ENCODE measurements at regions not wholly inside any gene's neighbourhood (a gene's known extent, or its start where the extent isn't known, plus 50 kb on each side); places are given as distances from the start of the nearest gene placed in this dataset.
"Not testable (repeated sequence)": the region's sequence is repeated elsewhere in the genome, so short reads cannot be mapped to it uniquely, and the experiment has no call there.

GRCh38 chr17:71022758-71023157 lies 853.4 kb downstream of the KCNJ2 start:
- Histone ChIP-seq H3K27me3 (no peaks in the 10 kb centered on the region), H3K27ac (no peak overlapping the region), H3K36me3 (no peaks in the 10 kb centered on the region), H3K9me3 (no peaks in the 10 kb centered on the region), H3K4me1 (no peaks in the 10 kb centered on the region), H3K4me3 (no peak overlapping the region)
- no peak for DNase-seq
- TF ChIP-seq POLR2A (IDR thresholded peaks at IDR 0.05) (no peak), CTCF (IDR thresholded peaks at IDR 0.05) (no peak)

GRCh38 chr17:71023249-71024030 lies 854.1 kb downstream of the KCNJ2 start:
- H3K4me1 ChIP-seq: no peaks in the 10 kb centered on the region
- DNase-seq: no peak
- no peaks in the 10 kb centered on the region for H3K36me3 ChIP-seq
- TF ChIP-seq POLR2A (IDR thresholded peaks at IDR 0.05) (no peak), CTCF (IDR thresholded peaks at IDR 0.05) (no peak)
- H3K4me3 ChIP-seq: no peak overlapping the region
- H3K9me3 ChIP-seq: no peaks in the 10 kb centered on the region
- no peaks in the 10 kb centered on the region for H3K27me3 ChIP-seq
- no peak overlapping the region for H3K27ac ChIP-seq

- Histone ChIP-seq H3K9me3 (no peaks in the 10 kb centered on the region), H3K27me3 (no peaks in the 10 kb centered on the region), H3K27ac (no peak overlapping the region), H3K4me3 (no peak overlapping the region), H3K4me1 (no peaks in the 10 kb centered on the region), H3K36me3 (no peaks in the 10 kb centered on the region)
- TF ChIP-seq CTCF (IDR thresholded peaks at IDR 0.05) (no peak), POLR2A (IDR thresholded peaks at IDR 0.05) (no peak)
- no peak for DNase-seq
Measured at GRCh38 chr17:71024172-71024571, 854.8 kb downstream of the KCNJ2 start.

- no peak for DNase-seq
- TF ChIP-seq CTCF (IDR thresholded peaks at IDR 0.05) (no peak), POLR2A (IDR thresholded peaks at IDR 0.05) (no peak)
- H3K27me3 ChIP-seq: no peaks in the 10 kb centered on the region
- no peaks in the 10 kb centered on the region for H3K4me1 ChIP-seq
- H3K4me3 ChIP-seq: no peak overlapping the region
- H3K9me3 ChIP-seq: no peaks in the 10 kb centered on the region
- H3K27ac ChIP-seq: no peak overlapping the region
- no peaks in the 10 kb centered on the region for H3K36me3 ChIP-seq
Measured at GRCh38 chr17:71024969-71025368, 855.6 kb downstream of the KCNJ2 start.

GRCh38 chr17:71029246-71029645 lies 859.9 kb downstream of the KCNJ2 start:
- TF ChIP-seq POLR2A (IDR thresholded peaks at IDR 0.05) (no peak), CTCF (IDR thresholded peaks at IDR 0.05) (no peak)
- H3K9me3 ChIP-seq: no peaks in the 10 kb centered on the region
- no peak overlapping the region for H3K4me3 ChIP-seq
- no peaks in the 10 kb centered on the region for H3K4me1 ChIP-seq
- DNase-seq: no peak
- H3K36me3 ChIP-seq: no peaks in the 10 kb centered on the region
- H3K27me3 ChIP-seq: no peaks in the 10 kb centered on the region
- H3K27ac ChIP-seq: no peak overlapping the region

GRCh38 chr17:71031286-71031685 lies 862.0 kb downstream of the KCNJ2 start:
- H3K4me3 ChIP-seq, H3K27me3 ChIP-seq, H3K4me1 ChIP-seq, H3K9me3 ChIP-seq, DNase-seq, H3K36me3 ChIP-seq, H3K27ac ChIP-seq: not testable (repeated sequence)

Measured in Peyer's patch (tissue), 4 donors.